ENCODE measurements at regions not wholly inside any gene's neighbourhood (a gene's known extent, or its start where the extent isn't known, plus 50 kb on each side); places are given as distances from the start of the nearest gene placed in this dataset.

GRCh38 chr1:244181867-244182266 lies 130.8 kb downstream of the ZBTB18 start:
- Histone ChIP-seq H3K4me3 (no peak overlapping the region), H3K27me3 (replicated peaks in 1 of 2; ENCODE audit: control insufficient read depth in 2 of 2, insufficient read depth in 2 of 2, low read length in 1 of 2) (no peaks in the 10 kb centered on the region; a peak in 1 of 4 replicates), H2AFZ (ENCODE audit: control insufficient read depth, low read depth, low read length) (no peak overlapping the region), H3K9me3 (replicated peaks; ENCODE audit: control insufficient read depth, insufficient read depth, low read length) (no peaks in the 10 kb centered on the region), H3K27ac (ENCODE audit: control insufficient read depth, insufficient read depth) (no peak overlapping the region), H3K9ac (ENCODE audit: control insufficient read depth, insufficient read depth, low read length) (no peak overlapping the region), H3K36me3 (ENCODE audit: control insufficient read depth in 2 of 2, insufficient read depth in 2 of 2, low read length in 1 of 2) (no peaks in the 10 kb centered on the region), H3K79me2 (ENCODE audit: control insufficient read depth, insufficient read depth, low read length) (no peaks in the 10 kb centered on the region), H4K20me1 (ENCODE audit: control insufficient read depth, insufficient read depth) (no peaks in the 10 kb centered on the region), H3K4me1 (ENCODE audit: control insufficient read depth, insufficient read depth, low read length) (no peaks in the 10 kb centered on the region), H3K4me2 (ENCODE audit: control insufficient read depth, insufficient read depth) (no peak overlapping the region)
- ChIA-PET RAD21 (ENCODE audit: unreplicated experiment) (no interaction called here), POLR2A (no interaction called here), CTCF (no interaction called here), SMC1A (ENCODE audit: uncharacterized antibody, unreplicated experiment) (no interaction called here)
- FAIRE-seq: no peak
- in situ Hi-C loops (cut with MboI): no loop called here
- no peak for ATAC-seq
- no peak for DNase-seq (ENCODE audit: low read depth, low spot score)
- WGBS (ENCODE audit: insufficient coverage, insufficient replicate concordance, low lambda C conversion rate, missing lambda C conversion rate): 48% methylated on average over 12 of the region's 12 CpGs
- TF ChIP-seq CEBPB (IDR thresholded peaks at IDR 0.05; ENCODE audit: borderline replicate concordance in 1 of 2, low read depth in 2 of 2, low read length in 2 of 2) (no peak), POU2F2 (IDR thresholded peaks at IDR 0.05; ENCODE audit: borderline replicate concordance, low read depth, low read length) (no peak), EZH2 (IDR thresholded peaks at IDR 0.05; ENCODE audit: borderline replicate concordance, control insufficient read depth, low read depth, low read length) (no peak), ZBED1 (IDR thresholded peaks at IDR 0.05; ENCODE audit: borderline replicate concordance) (no peak), IKZF1 (conservative IDR thresholded peaks at IDR 0.05) (no peak), ZZZ3 (IDR thresholded peaks at IDR 0.05; ENCODE audit: control insufficient read depth, insufficient read length, low read depth) (no peak)
- intact Hi-C loops (cut with micrococcal nuclease; ENCODE audit: unreplicated experiment): no loop called here
- BruUV-seq (replicated peaks): no TSS peak

- no peak overlapping the region for H3K4me2 ChIP-seq (ENCODE audit: control insufficient read depth, insufficient read depth)
- POLR2A ChIA-PET: no interaction called here
- CTCF ChIA-PET: no interaction called here
- no peaks in the 10 kb centered on the region for H4K20me1 ChIP-seq (ENCODE audit: control insufficient read depth, insufficient read depth)
- BruUV-seq (replicated peaks): no TSS peak
- no peak overlapping the region for H3K9ac ChIP-seq (ENCODE audit: control insufficient read depth, insufficient read depth, low read length)
- intact Hi-C loops (cut with micrococcal nuclease; ENCODE audit: unreplicated experiment) (no loop called here), in situ Hi-C loops (cut with MboI) (no loop called here)
- SMC1A ChIA-PET (ENCODE audit: uncharacterized antibody, unreplicated experiment): no interaction called here
- 13% methylated on average over 7 of the region's 7 CpGs for WGBS (ENCODE audit: insufficient coverage, insufficient replicate concordance, low lambda C conversion rate, missing lambda C conversion rate)
- no peak for DNase-seq (ENCODE audit: low read depth, low spot score)
- H3K79me2 ChIP-seq (ENCODE audit: control insufficient read depth, insufficient read depth, low read length): no peaks in the 10 kb centered on the region
- H3K4me1 ChIP-seq (ENCODE audit: control insufficient read depth, insufficient read depth, low read length): no peaks in the 10 kb centered on the region
- H3K36me3 ChIP-seq (ENCODE audit: control insufficient read depth in 2 of 2, insufficient read depth in 2 of 2, low read length in 1 of 2): no peaks in the 10 kb centered on the region
- H3K27ac ChIP-seq (ENCODE audit: control insufficient read depth, insufficient read depth): no peak overlapping the region
- ATAC-seq: no peak
- H3K4me3 ChIP-seq: no peak overlapping the region
- no peak for FAIRE-seq
- H2AFZ ChIP-seq (ENCODE audit: control insufficient read depth, low read depth, low read length): no peak overlapping the region
- H3K9me3 ChIP-seq (replicated peaks; ENCODE audit: control insufficient read depth, insufficient read depth, low read length): no peaks in the 10 kb centered on the region
- RAD21 ChIA-PET (ENCODE audit: unreplicated experiment): no interaction called here
- H3K27me3 ChIP-seq (replicated peaks in 1 of 2; ENCODE audit: control insufficient read depth in 2 of 2, insufficient read depth in 2 of 2, low read length in 1 of 2): no peaks in the 10 kb centered on the region; a peak in 1 of 4 replicates
- TF ChIP-seq NR2C2 (IDR thresholded peaks at IDR 0.05; ENCODE audit: borderline replicate concordance, control insufficient read depth, insufficient read length, low read depth) (no peak), TCF7 (IDR thresholded peaks at IDR 0.05; ENCODE audit: borderline replicate concordance) (no peak), PML (IDR thresholded peaks at IDR 0.05; ENCODE audit: low read length) (no peak), RUNX3 (IDR thresholded peaks at IDR 0.05; ENCODE audit: low read length) (no peak), IKZF2 (IDR thresholded peaks at IDR 0.05) (no peak), ATF2 (IDR thresholded peaks at IDR 0.05; ENCODE audit: low read length) (no peak), BHLHE40 (IDR thresholded peaks at IDR 0.05; ENCODE audit: borderline replicate concordance in 1 of 2, low read depth in 2 of 2, low read length in 1 of 2) (no peak), TAF1 (IDR thresholded peaks at IDR 0.05; ENCODE audit: borderline replicate concordance, low read depth, low read length) (no peak), MYB (IDR thresholded peaks at IDR 0.05; ENCODE audit: borderline replicate concordance, low read depth, low read length) (no peak), NFXL1 (IDR thresholded peaks at IDR 0.05; ENCODE audit: borderline replicate concordance) (no peak)
These were observed 132.0 kb downstream of the ZBTB18 start for GRCh38 chr1:244183037-244183436.
